Activated naive CD4-positive, alpha-beta T cell treated with anti-CD3 and anti-CD28 coated beads, Interleukin-2, amount 50 U/mL, for 24 hours (primary cell): ENCODE measurements at regions not wholly inside any gene's neighbourhood (a gene's known extent, or its start where the extent isn't known, plus 50 kb on each side); places are given as distances from the start of the nearest gene placed in this dataset.

Experiments
- H3K27ac Mint-ChIP-seq: one replicate; pipeline ENCODE4 v1.8.0; 2021; ENCODE audit warnings: mild to moderate bottlenecking, mixed read lengths
- H3K27me3 Mint-ChIP-seq: one replicate; pipeline ENCODE4 v1.8.0; 2021; ENCODE audit warnings: mixed read lengths
- H3K36me3 Mint-ChIP-seq: one replicate; pipeline ENCODE4 v1.8.0; 2021; ENCODE audit warnings: mixed read lengths
- H3K4me1 Mint-ChIP-seq: one replicate; pipeline ENCODE4 v1.8.0; 2021; ENCODE audit warnings: mixed read lengths
- H3K4me3 Mint-ChIP-seq: one replicate; pipeline ENCODE4 v1.8.0; 2021; ENCODE audit warnings: mild to moderate bottlenecking, mixed read lengths
- H3K9me3 Mint-ChIP-seq: one replicate; pipeline ENCODE4 v1.8.0; 2021; ENCODE audit warnings: mixed read lengths

DNA sequence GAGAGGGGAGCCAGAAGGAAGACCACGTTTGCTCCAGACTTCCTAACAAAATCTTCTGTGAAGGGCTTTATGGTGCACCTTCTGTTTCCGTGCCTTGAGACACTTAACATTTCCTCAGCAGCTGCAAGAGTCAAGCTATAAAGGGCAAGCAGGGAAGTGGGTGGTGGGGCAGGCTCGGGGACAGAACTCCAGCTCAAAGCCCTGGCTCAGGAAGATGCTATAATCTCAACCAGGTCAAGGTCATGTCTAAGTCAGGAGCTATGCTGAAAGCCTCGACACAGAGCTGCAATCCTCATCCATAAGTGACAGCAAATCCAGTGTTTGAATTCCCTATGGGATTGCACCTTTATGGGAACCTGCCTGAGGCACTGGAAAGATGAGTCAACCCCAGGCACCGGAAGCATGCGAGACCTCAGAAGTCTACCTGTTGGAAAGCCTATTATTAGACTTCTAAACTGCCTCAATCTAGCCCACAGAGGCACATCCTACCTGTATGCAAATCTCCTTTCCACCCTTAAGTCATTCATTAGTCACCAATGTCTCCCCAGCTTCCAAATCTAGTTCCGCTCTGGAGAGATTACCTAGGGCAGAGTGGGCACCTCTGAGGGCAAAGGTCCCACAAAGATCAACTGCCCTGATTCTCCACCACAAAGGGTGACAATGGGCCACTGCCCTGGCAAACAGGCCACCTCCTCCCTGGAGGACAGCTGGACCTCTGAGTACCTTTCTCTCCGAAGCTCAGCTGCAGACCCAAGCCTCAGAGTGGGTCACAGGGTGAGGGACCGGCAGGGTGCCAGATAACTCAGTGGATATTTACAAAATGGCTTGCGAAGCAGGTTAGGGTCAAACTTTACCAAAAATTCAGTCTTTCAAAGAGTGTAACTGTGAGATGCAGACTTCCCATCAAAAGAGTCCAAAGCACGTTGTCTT is 287.0 kb downstream of the CDC5L start:
- Mint-ChIP-seq H3K27ac (no peak overlapping the region), H3K27me3 (peaks cover 2% of the 10 kb centered on the region), H3K4me3 (no peak overlapping the region), H3K9me3 (no peaks in the 10 kb centered on the region), H3K36me3 (no peaks in the 10 kb centered on the region), H3K4me1 (no peaks in the 10 kb centered on the region)

DNA sequence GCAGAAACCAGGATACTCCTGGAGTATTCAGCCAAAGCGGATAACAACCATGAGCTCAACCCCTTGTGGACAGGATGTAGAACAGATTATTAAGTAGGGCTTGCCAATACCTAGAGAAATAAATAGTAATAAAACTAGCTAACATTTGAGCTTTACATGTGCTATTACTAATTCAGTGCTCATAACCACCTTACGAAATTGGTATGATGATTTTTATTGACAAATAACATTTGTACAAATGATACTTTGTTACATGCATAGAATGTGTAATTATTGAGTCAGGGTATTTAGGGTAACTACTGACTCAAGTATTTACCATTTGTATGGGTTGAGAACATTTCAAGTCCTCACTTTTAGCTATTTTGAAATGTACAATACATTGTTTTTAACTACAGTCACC is 287.9 kb downstream of the CDC5L start:
- Mint-ChIP-seq H3K9me3 (no peaks in the 10 kb centered on the region), H3K27me3 (peaks cover 2% of the 10 kb centered on the region), H3K36me3 (no peaks in the 10 kb centered on the region), H3K4me3 (no peak overlapping the region), H3K4me1 (no peaks in the 10 kb centered on the region), H3K27ac (no peak overlapping the region)

DNA sequence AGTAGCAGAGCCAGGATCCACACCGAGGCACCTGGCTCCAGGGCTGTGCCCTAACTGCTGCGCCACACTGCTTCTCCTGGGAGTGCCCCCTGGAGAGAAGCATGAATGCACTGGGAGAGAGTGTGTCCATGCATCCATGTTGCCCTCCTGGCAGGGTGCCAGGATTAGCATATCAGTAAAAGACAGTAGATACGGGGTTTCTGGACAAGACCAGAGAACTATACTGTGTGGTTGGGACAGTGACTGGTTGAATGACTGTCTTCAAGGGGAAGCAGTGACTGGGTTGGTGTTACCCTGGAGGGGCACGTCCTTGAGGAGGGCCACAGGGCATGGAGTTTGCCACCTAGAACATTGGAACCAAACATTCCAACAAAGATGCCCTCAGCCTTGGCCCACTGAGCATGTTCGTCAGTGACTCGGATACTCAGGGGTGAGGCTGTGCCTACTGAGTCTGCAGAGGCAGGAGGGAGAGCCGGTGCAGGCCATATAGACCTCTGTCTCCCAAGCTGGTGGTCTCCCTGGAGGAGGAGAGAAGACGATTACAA is 288.8 kb downstream of the CDC5L start:
- Mint-ChIP-seq H3K36me3 (no peaks in the 10 kb centered on the region), H3K27me3 (peaks cover 2% of the 10 kb centered on the region), H3K4me1 (no peaks in the 10 kb centered on the region), H3K27ac (no peak overlapping the region), H3K9me3 (no peaks in the 10 kb centered on the region), H3K4me3 (no peak overlapping the region)

DNA sequence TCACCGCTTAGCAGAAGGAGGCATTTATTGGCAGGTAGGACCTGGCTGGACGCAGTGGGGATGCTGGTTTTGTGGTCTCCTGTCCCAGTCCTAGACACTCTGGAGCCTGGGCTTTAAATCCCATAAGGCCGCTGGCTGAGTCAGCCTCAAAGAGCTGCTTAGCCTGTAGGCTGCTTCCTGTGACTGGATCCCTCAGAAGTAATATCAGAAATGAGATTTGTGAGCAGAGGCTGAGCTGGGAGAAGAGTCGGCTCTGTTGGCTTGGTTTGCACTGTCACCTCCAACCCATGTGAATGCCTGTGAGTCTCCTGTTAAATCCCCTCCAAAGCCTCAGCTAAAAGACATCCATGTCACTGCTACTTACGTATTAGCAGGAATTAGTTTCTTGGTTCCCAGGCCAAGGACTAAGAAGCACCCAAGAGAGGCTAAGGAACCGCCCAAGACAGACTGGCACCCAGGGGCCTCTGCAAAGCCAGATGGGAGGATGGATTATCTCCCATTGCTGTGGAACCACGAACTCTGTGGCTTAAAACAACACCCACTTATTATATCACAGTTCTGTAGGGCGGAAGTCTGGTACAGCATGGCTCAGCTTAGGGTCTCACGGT is 289.4 kb downstream of the CDC5L start:
- no peak overlapping the region for H3K4me3 Mint-ChIP-seq
- H3K9me3 Mint-ChIP-seq, result no peaks in the 10 kb centered on the region
- H3K27ac Mint-ChIP-seq, result no peak overlapping the region
- no peaks in the 10 kb centered on the region for H3K36me3 Mint-ChIP-seq
- H3K4me1 Mint-ChIP-seq, result no peaks in the 10 kb centered on the region
- peaks cover 2% of the 10 kb centered on the region for H3K27me3 Mint-ChIP-seq

DNA sequence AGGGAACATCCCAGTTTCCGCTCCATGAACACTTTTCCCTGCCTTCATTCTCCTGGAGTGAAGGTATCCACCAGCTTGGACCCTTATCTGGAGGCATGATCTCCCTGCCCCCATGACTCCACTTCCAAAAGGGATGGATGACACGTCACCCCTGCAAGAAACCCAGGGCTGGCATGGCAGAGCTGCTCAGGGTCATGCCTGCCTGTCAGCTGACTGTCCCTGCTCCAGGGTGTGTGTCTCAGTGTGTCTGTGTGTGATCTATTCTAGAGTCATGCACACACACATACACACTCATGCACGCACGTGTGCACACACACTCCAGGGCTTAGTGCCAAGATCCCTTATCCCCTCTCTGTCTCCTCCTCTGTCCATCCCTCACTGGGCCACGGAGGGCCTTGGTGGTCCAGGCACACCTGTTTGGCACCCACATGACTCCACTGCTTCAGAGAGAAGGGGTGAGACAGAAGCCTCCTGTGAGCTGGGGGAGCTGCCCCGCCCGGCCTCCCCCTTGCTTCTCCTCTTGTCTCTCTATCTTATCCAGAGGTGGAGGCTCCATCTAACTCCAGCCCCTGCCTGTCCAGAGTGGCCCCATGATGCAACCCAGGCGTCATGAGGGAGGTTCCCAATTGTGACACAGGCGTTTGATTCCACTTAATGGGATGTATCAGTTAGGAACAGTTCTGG is 290.9 kb downstream of the CDC5L start:
- H3K4me1 Mint-ChIP-seq, result no peaks in the 10 kb centered on the region
- no peaks in the 10 kb centered on the region for H3K36me3 Mint-ChIP-seq
- no peak overlapping the region for H3K4me3 Mint-ChIP-seq
- no peaks in the 10 kb centered on the region for H3K9me3 Mint-ChIP-seq
- no peaks in the 10 kb centered on the region for H3K27me3 Mint-ChIP-seq
- no peak overlapping the region for H3K27ac Mint-ChIP-seq

DNA sequence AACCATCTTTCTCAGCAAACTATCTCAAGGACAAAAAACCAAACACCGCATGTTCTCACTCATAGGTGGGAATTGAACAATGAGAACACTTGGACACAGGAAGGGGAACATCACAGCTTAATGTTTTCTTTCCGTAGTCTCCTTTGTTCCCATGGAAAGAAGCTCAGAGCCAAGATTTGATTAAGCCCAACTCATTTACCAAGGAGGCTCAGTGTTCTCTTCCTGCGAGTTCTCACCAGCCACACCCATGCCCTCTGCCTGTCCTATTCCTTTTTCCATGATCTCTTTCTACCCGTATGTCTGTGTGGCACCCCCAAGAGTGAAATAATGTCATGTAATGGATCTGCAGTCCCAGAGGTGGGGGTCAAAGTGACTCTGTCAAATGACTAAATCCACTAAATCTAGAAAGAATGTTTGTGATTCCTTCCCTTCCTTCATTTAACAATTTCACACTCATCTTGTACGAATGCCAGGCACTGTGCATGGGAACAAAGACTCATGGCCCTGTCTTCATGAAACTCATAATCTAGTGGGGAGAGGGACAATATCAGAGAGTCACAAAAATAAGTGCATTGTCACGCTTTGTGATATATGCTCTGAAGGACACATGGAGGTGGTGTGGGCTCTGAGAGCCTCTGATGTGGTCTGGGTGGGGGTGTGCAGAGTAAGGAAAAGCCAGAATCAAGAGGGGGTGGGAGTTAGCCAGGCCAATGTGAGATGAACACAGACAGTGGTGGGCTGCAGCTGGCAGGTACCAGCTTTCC is 292.1 kb downstream of the CDC5L start:
- H3K4me1 Mint-ChIP-seq, result no peaks in the 10 kb centered on the region
- H3K4me3 Mint-ChIP-seq, result no peak overlapping the region
- no peaks in the 10 kb centered on the region for H3K27me3 Mint-ChIP-seq
- no peaks in the 10 kb centered on the region for H3K36me3 Mint-ChIP-seq
- H3K9me3 Mint-ChIP-seq, result no peaks in the 10 kb centered on the region
- no peak overlapping the region for H3K27ac Mint-ChIP-seq

DNA sequence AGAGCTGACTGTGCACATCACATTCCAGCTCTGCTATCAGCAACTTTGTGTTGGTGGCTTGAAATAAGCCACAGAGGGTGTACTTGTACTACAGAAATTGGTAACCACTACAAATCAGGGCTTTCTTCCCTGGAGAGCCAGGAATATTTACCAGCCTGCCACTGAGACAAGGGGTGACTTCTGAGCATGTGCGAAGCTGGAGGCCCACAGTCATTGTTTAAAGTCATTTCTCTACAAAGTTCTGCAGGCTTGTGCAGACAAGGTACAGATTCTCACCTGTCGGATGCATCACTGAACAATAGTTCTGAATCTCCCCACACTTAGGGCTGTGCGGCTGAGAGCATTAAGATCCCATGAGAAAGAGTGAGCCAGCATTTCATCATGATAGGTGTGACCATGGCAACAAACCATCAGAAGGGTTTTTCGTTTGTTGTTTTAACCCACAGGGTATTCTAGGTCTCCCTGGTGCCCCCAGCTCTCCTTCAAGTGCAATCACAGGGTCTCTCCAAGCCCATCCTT is 292.8 kb downstream of the CDC5L start:
- no peaks in the 10 kb centered on the region for H3K27me3 Mint-ChIP-seq
- no peaks in the 10 kb centered on the region for H3K4me1 Mint-ChIP-seq
- no peaks in the 10 kb centered on the region for H3K9me3 Mint-ChIP-seq
- no peaks in the 10 kb centered on the region for H3K36me3 Mint-ChIP-seq
- no peak overlapping the region for H3K27ac Mint-ChIP-seq
- H3K4me3 Mint-ChIP-seq, result no peak overlapping the region

DNA sequence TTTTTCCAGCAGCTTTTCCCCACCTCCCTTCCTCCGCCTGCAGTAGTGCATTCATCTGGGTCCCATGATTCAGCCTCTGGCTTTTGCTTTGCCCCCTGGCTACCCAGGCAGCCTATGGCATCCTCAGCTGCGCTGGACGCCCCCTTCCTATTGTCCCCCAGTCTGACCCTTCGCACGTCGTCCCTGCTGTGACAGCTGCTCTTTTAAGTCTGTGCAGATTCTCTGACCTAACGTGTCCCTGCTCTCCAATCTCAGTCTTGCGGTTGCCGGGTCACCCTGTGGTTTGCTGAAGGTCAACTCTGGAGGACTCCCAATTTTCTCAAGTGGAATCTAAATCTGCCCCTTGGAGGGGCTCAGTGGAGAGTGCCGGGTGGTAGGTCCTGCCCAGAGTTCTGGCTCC is 294.3 kb downstream of the CDC5L start:
- Mint-ChIP-seq H3K9me3 (no peaks in the 10 kb centered on the region), H3K36me3 (no peaks in the 10 kb centered on the region), H3K4me1 (no peaks in the 10 kb centered on the region), H3K27ac (no peak overlapping the region), H3K4me3 (no peak overlapping the region), H3K27me3 (no peaks in the 10 kb centered on the region)

DNA sequence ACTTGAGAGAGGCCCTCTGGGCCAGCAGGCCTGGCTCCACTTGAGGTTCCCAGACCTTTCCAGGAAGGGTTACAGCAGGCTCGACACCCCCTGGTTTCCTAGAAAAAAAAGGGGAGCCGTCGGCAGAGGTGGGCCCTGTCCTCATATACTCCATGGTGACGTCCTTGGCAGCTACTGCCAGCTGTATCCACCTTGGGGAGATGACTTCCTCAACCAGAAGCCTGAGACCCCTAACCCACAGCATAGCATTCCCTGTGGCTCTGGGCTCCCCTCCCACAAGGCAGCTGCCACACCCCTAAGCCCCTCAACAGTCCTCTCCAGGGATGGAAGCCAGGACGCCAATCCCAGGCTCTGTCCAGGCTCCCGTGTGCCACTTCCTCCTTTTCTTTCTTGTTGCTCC is 294.8 kb downstream of the CDC5L start:
- no peaks in the 10 kb centered on the region for H3K36me3 Mint-ChIP-seq
- H3K27me3 Mint-ChIP-seq, result no peaks in the 10 kb centered on the region
- no peaks in the 10 kb centered on the region for H3K4me1 Mint-ChIP-seq
- no peaks in the 10 kb centered on the region for H3K9me3 Mint-ChIP-seq
- H3K4me3 Mint-ChIP-seq, result no peak overlapping the region
- H3K27ac Mint-ChIP-seq, result no peak overlapping the region

DNA sequence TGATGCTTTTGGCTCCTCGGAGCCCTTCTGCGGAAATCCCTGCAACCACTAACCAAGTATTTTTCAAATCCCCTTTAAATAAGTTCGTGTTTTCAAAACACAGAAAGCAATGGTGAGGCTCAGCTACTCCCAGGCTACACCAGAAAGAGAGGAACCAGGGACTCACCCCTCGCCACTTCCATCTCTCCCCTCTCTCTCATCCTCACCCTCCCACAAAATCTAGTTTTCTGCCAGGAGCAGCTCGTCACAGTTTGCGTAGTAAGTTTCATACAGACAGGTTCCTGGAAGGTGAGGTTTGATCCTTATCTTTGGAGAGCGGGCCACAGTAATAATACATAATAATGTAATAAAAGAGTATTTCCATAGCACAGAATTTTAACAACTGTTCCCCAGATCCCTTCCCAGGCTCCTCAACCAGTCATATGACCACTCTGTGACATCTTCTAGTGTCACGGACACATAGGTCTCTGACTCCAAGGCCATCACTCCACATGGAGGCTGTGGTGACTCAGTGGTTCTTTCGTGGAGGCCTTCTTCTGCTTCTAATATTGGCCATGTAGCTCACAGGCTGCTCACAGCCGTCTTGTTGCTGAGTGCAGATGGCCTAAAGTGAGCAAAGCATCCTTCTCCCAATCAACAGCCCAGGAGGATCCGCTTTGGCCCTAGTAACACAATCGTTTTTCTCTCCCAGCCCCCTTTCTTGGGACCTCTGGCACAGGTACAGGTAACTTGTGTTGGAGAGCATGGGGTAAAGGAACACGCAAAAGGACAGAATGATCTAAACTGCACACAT is 295.7 kb downstream of the CDC5L start:
- H3K27ac Mint-ChIP-seq, result no peak overlapping the region
- no peaks in the 10 kb centered on the region for H3K36me3 Mint-ChIP-seq
- H3K27me3 Mint-ChIP-seq, result no peaks in the 10 kb centered on the region
- H3K4me3 Mint-ChIP-seq, result no peak overlapping the region
- no peaks in the 10 kb centered on the region for H3K4me1 Mint-ChIP-seq
- H3K9me3 Mint-ChIP-seq, result no peaks in the 10 kb centered on the region

DNA sequence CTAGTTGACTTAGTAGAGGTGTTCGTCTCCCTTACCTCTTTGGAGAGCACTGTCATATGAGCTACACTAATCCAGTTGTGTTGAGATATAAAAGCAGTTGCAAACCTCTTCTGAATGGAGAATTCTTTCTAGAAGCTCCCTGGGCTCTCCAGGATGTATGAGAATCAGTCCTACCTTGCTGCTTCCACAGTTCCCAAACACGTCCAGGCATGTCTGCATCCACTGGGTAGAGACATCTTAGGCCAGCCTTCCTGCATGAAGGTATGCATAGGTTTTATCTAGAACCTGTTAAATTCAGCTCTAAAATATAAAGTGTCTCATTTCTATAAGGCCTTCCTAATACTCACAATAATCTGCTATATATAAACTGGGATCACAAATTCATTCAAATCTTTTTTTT is 297.7 kb downstream of the CDC5L start:
- Mint-ChIP-seq H3K4me1 (no peaks in the 10 kb centered on the region), H3K27ac (no peak overlapping the region), H3K27me3 (no peaks in the 10 kb centered on the region), H3K4me3 (no peak overlapping the region), H3K36me3 (no peaks in the 10 kb centered on the region), H3K9me3 (no peaks in the 10 kb centered on the region)

DNA sequence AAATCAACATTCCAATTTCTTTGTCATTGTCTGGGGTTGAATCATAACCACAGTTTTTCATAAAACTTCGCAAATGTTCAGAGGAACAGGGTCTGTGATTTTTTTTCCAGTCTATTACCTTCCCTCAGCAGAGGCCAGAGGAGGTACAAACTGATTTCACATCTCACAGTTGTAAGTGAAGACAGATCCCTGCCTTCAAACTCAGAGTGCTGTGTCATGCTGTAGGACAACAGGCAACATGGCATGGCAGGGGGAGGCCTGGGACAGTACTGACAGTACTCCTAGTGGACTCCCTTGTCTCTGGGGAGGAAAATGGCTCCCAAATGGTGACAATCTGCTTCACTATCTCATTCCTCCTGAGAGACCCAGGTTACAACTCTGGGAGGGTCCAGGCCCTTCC is 308.6 kb downstream of the CDC5L start:
- Mint-ChIP-seq H3K4me3 (no peak overlapping the region), H3K36me3 (no peaks in the 10 kb centered on the region), H3K27ac (no peak overlapping the region), H3K4me1 (no peaks in the 10 kb centered on the region), H3K9me3 (no peaks in the 10 kb centered on the region), H3K27me3 (no peaks in the 10 kb centered on the region)

DNA sequence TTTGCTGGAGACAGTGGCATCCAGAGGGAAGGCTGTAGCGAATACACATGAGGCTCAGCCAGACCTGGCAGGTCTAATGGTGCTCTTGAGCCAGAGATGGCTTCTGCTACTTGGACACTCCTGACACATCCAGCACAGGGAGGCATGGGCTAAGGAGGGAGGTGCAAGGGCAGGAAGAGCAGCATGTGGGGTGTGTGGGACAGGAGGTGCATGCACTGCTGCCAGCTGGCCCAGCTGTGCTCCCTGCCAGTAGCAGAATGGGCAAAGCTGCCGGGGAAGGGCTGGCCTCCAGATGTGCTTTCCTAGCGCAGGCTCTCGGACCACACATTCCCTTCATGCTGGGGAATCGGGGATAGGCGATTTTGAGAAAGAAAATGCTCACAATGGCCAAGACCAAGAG is 309.2 kb downstream of the CDC5L start:
- H3K9me3 Mint-ChIP-seq, result no peaks in the 10 kb centered on the region
- no peak overlapping the region for H3K27ac Mint-ChIP-seq
- H3K27me3 Mint-ChIP-seq, result no peaks in the 10 kb centered on the region
- peaks cover 5% of the 10 kb centered on the region for H3K4me1 Mint-ChIP-seq
- no peak overlapping the region for H3K4me3 Mint-ChIP-seq
- H3K36me3 Mint-ChIP-seq, result no peaks in the 10 kb centered on the region

DNA sequence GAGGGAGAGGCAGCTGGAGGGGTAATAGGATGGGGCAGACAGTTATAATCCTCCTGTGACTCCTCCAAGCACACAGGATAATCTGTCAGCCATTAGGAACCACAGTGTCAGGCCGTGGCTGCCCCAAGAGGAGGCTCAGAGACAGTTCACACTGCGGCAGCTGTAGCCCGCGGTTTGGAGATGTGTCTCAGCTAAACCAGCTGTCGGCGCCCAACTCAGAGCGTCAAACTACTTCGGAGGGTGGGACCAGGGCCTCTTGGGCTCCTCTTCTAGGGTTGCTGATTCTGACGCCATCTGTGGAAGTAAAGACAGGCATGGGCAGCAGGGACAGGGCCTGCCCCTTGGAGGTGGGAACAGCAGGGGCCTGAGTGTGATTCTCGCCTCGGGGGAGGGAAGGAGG is 309.8 kb downstream of the CDC5L start:
- Mint-ChIP-seq H3K27me3 (no peaks in the 10 kb centered on the region), H3K4me1 (peaks cover 5% of the 10 kb centered on the region), H3K27ac (no peak overlapping the region), H3K9me3 (no peaks in the 10 kb centered on the region), H3K36me3 (no peaks in the 10 kb centered on the region), H3K4me3 (no peak overlapping the region)
